ENCODE measurements at regions not wholly inside any gene's neighbourhood (a gene's known extent, or its start where the extent isn't known, plus 50 kb on each side); places are given as distances from the start of the nearest gene placed in this dataset.

- TF ChIP-seq CTCF (IDR thresholded peaks at IDR 0.05; ENCODE audit: insufficient read depth, low read length) (no peak), POLR2AphosphoS5 (IDR thresholded peaks at IDR 0.05; ENCODE audit: low read depth) (no peak), SPI1 (IDR thresholded peaks at IDR 0.05; ENCODE audit: borderline replicate concordance, low read depth) (no peak), REST (IDR thresholded peaks at IDR 0.05; ENCODE audit: insufficient replicate concordance, low read depth) (no peak)
Observed at GRCh38 chrX:6857749-6858148, 289.8 kb upstream of the STS start.
